Stimulated activated CD4-positive, alpha-beta T cell treated with anti-CD3 and anti-CD28 coated beads, Interleukin-2, amount 100 ng/mL, for 4 hours (primary cell): ENCODE measurements at regions not wholly inside any gene's neighbourhood (a gene's known extent, or its start where the extent isn't known, plus 50 kb on each side); places are given as distances from the start of the nearest gene placed in this dataset.
A peak's percentile ranks its signal among the peaks of the same experiment; 100 is the strongest.
"Not testable (repeated sequence)": the region's sequence is repeated elsewhere in the genome, so short reads cannot be mapped to it uniquely, and the experiment has no call there.

Source experiments
- DNase-seq: peaks from one replicate; pipeline ENCODE4 v3.0.0-alpha.2; 2020; ENCODE audit warnings: low read depth

- no peak for DNase-seq
Measured at GRCh38 chr1:148264374-148265276, 112.5 kb upstream of the NBPF11 start.

- DNase-seq: no peak
Measured at GRCh38 chr1:148263906-148264255, 111.8 kb upstream of the NBPF11 start.

- peak; percentile 21 for DNase-seq
Measured at GRCh38 chr1:148263128-148263905, 111.2 kb upstream of the NBPF11 start.

GRCh38 chr1:148261684-148262083, 109.6 kb upstream of the NBPF11 start:
- DNase-seq: not testable (repeated sequence)

- not testable (repeated sequence) for DNase-seq
Measured at GRCh38 chr1:148257886-148258285, 105.8 kb upstream of the NBPF11 start.

GRCh38 chr1:148254611-148255429, 102.7 kb upstream of the NBPF11 start:
- DNase-seq: not testable (repeated sequence)

GRCh38 chr1:148253808-148254207, 101.7 kb upstream of the NBPF11 start:
- DNase-seq: not testable (repeated sequence)

GRCh38 chr1:148248798-148249197, 96.7 kb upstream of the NBPF11 start:
- not testable (repeated sequence) for DNase-seq

- not testable (repeated sequence) for DNase-seq
Measured at GRCh38 chr1:148246258-148246861, 94.3 kb upstream of the NBPF11 start.

- DNase-seq: not testable (repeated sequence)
Measured at GRCh38 chr1:148245843-148246242, 93.8 kb upstream of the NBPF11 start.

- not testable (repeated sequence) for DNase-seq
Measured at GRCh38 chr1:148245443-148245842, 93.4 kb upstream of the NBPF11 start.

- not testable (repeated sequence) for DNase-seq
Measured at GRCh38 chr1:148233250-148233649, 81.2 kb upstream of the NBPF11 start.

- DNase-seq: not testable (repeated sequence)
Measured at GRCh38 chr1:148228846-148229245, 76.8 kb upstream of the NBPF11 start.

GRCh38 chr1:148222399-148223159, 70.5 kb upstream of the NBPF11 start:
- not testable (repeated sequence) for DNase-seq

GRCh38 chr1:148221593-148221992, 69.5 kb upstream of the NBPF11 start:
- DNase-seq: not testable (repeated sequence)

GRCh38 chr1:148219229-148219628, 67.1 kb upstream of the NBPF11 start:
- not testable (repeated sequence) for DNase-seq

GRCh38 chr1:148211191-148211590, 59.1 kb upstream of the NBPF11 start:
- not testable (repeated sequence) for DNase-seq

GRCh38 chr1:148210624-148211023, 58.5 kb upstream of the NBPF11 start:
- not testable (repeated sequence) for DNase-seq

GRCh38 chr1:148210166-148210565, 58.1 kb upstream of the NBPF11 start:
- DNase-seq: not testable (repeated sequence)

- DNase-seq: not testable (repeated sequence)
Measured at GRCh38 chr1:148202013-148202412, 49.9 kb upstream of the NBPF11 start.
